ENCODE measurements at regions not wholly inside any gene's neighbourhood (a gene's known extent, or its start where the extent isn't known, plus 50 kb on each side); places are given as distances from the start of the nearest gene placed in this dataset.

- no peaks in the 10 kb centered on the region for H3K36me3 ChIP-seq (ENCODE audit: control insufficient read depth, insufficient read depth, low read length)
- H3K27me3 ChIP-seq (ENCODE audit: control insufficient read depth, insufficient read depth, low read length, poor library complexity, severe bottlenecking): no peaks in the 10 kb centered on the region
- WGBS, 2 experiments: 91 to 92% methylated on average over 3 of the region's 3 CpGs
Measured at GRCh38 chr4:134560728-134561127, 359.1 kb upstream of the PABPC4L start.

GRCh38 chr4:134552063-134552462, 350.5 kb upstream of the PABPC4L start:
- no peaks in the 10 kb centered on the region for H3K27me3 ChIP-seq (ENCODE audit: control insufficient read depth, insufficient read depth, low read length, poor library complexity, severe bottlenecking)
- H3K36me3 ChIP-seq (ENCODE audit: control insufficient read depth, insufficient read depth, low read length): no peaks in the 10 kb centered on the region
- H3K27ac ChIP-seq (ENCODE audit: insufficient read depth, low read depth, low read length, poor library complexity, severe bottlenecking): no peak overlapping the region
- 84 to 94% methylated on average over 1 of the region's 1 CpG for WGBS, 2 experiments
- no peak overlapping the region for H3K4me3 ChIP-seq (ENCODE audit: insufficient read depth, low read depth, low read length)
- no peaks in the 10 kb centered on the region for H3K9me3 ChIP-seq (ENCODE audit: control insufficient read depth, low read length)
- no peaks in the 10 kb centered on the region for H3K4me1 ChIP-seq (ENCODE audit: control insufficient read depth, insufficient read depth, low read length)

More at GRCh38 chr4:134560728-134561127, 359.1 kb upstream of the PABPC4L start:
- H3K4me3 ChIP-seq (ENCODE audit: insufficient read depth, low read depth, low read length): no peak overlapping the region
- no peaks in the 10 kb centered on the region for H3K4me1 ChIP-seq (ENCODE audit: control insufficient read depth, insufficient read depth, low read length)
- H3K9me3 ChIP-seq (ENCODE audit: control insufficient read depth, low read length): no peaks in the 10 kb centered on the region
- no peak overlapping the region for H3K27ac ChIP-seq (ENCODE audit: insufficient read depth, low read depth, low read length, poor library complexity, severe bottlenecking)

- Histone ChIP-seq H3K27ac (ENCODE audit: insufficient read depth, low read depth, low read length, poor library complexity, severe bottlenecking) (no peak overlapping the region), H3K4me1 (ENCODE audit: control insufficient read depth, insufficient read depth, low read length) (no peaks in the 10 kb centered on the region), H3K36me3 (ENCODE audit: control insufficient read depth, insufficient read depth, low read length) (no peaks in the 10 kb centered on the region), H3K4me3 (ENCODE audit: insufficient read depth, low read depth, low read length) (no peak overlapping the region), H3K9me3 (ENCODE audit: control insufficient read depth, low read length) (no peaks in the 10 kb centered on the region), H3K27me3 (ENCODE audit: control insufficient read depth, insufficient read depth, low read length, poor library complexity, severe bottlenecking) (no peaks in the 10 kb centered on the region)
- 74 to 95% methylated on average over 1 to 2 of the region's 2 CpGs for WGBS, 2 experiments
Measured at GRCh38 chr4:134551348-134551747, 349.8 kb upstream of the PABPC4L start.

GRCh38 chr4:134548052-134548628, 346.6 kb upstream of the PABPC4L start:
- Histone ChIP-seq H3K36me3 (ENCODE audit: control insufficient read depth, insufficient read depth, low read length) (no peaks in the 10 kb centered on the region), H3K4me3 (ENCODE audit: insufficient read depth, low read depth, low read length) (no peak overlapping the region)

GRCh38 chr4:134546279-134546678, 344.7 kb upstream of the PABPC4L start:
- Histone ChIP-seq H3K27me3 (ENCODE audit: control insufficient read depth, insufficient read depth, low read length, poor library complexity, severe bottlenecking) (no peaks in the 10 kb centered on the region), H3K36me3 (ENCODE audit: control insufficient read depth, insufficient read depth, low read length) (no peaks in the 10 kb centered on the region), H3K4me1 (ENCODE audit: control insufficient read depth, insufficient read depth, low read length) (no peaks in the 10 kb centered on the region), H3K4me3 (ENCODE audit: insufficient read depth, low read depth, low read length) (no peak overlapping the region), H3K27ac (ENCODE audit: insufficient read depth, low read depth, low read length, poor library complexity, severe bottlenecking) (no peak overlapping the region), H3K9me3 (ENCODE audit: control insufficient read depth, low read length) (no peaks in the 10 kb centered on the region)
- WGBS, 2 experiments: 95 to 97% methylated on average over 13 to 14 of the region's 15 CpGs

More at GRCh38 chr4:134548052-134548628, 346.6 kb upstream of the PABPC4L start:
- H3K4me1 ChIP-seq (ENCODE audit: control insufficient read depth, insufficient read depth, low read length): no peaks in the 10 kb centered on the region
- no peaks in the 10 kb centered on the region for H3K9me3 ChIP-seq (ENCODE audit: control insufficient read depth, low read length)
- no peak overlapping the region for H3K27ac ChIP-seq (ENCODE audit: insufficient read depth, low read depth, low read length, poor library complexity, severe bottlenecking)
- H3K27me3 ChIP-seq (ENCODE audit: control insufficient read depth, insufficient read depth, low read length, poor library complexity, severe bottlenecking): no peaks in the 10 kb centered on the region

- WGBS, 2 experiments: 84 to 97% methylated on average over 1 of the region's 2 CpGs
- no peak overlapping the region for H3K27ac ChIP-seq (ENCODE audit: insufficient read depth, low read depth, low read length, poor library complexity, severe bottlenecking)
- no peak overlapping the region for H3K4me3 ChIP-seq (ENCODE audit: insufficient read depth, low read depth, low read length)
- H3K4me1 ChIP-seq (ENCODE audit: control insufficient read depth, insufficient read depth, low read length): no peaks in the 10 kb centered on the region
- H3K9me3 ChIP-seq (ENCODE audit: control insufficient read depth, low read length): no peaks in the 10 kb centered on the region
- no peaks in the 10 kb centered on the region for H3K36me3 ChIP-seq (ENCODE audit: control insufficient read depth, insufficient read depth, low read length)
- H3K27me3 ChIP-seq (ENCODE audit: control insufficient read depth, insufficient read depth, low read length, poor library complexity, severe bottlenecking): no peaks in the 10 kb centered on the region
Measured at GRCh38 chr4:134544303-134544770, 342.7 kb upstream of the PABPC4L start.

GRCh38 chr4:134540588-134540987, 339.0 kb upstream of the PABPC4L start:
- no peaks in the 10 kb centered on the region for H3K27me3 ChIP-seq (ENCODE audit: control insufficient read depth, insufficient read depth, low read length, poor library complexity, severe bottlenecking)
- no peaks in the 10 kb centered on the region for H3K9me3 ChIP-seq (ENCODE audit: control insufficient read depth, low read length)
- no peaks in the 10 kb centered on the region for H3K4me1 ChIP-seq (ENCODE audit: control insufficient read depth, insufficient read depth, low read length)
- H3K36me3 ChIP-seq (ENCODE audit: control insufficient read depth, insufficient read depth, low read length): no peaks in the 10 kb centered on the region
- H3K4me3 ChIP-seq (ENCODE audit: insufficient read depth, low read depth, low read length): no peak overlapping the region
- H3K27ac ChIP-seq (ENCODE audit: insufficient read depth, low read depth, low read length, poor library complexity, severe bottlenecking): no peak overlapping the region
- whole genome bisulfite sequencing, 2 experiments: 100% methylated on average over 1 to 2 of the region's 2 CpGs

GRCh38 chr4:134539729-134540231, 338.2 kb upstream of the PABPC4L start:
- Histone ChIP-seq H3K4me1 (ENCODE audit: control insufficient read depth, insufficient read depth, low read length) (no peaks in the 10 kb centered on the region), H3K9me3 (ENCODE audit: control insufficient read depth, low read length) (no peaks in the 10 kb centered on the region), H3K27me3 (ENCODE audit: control insufficient read depth, insufficient read depth, low read length, poor library complexity, severe bottlenecking) (no peaks in the 10 kb centered on the region), H3K36me3 (ENCODE audit: control insufficient read depth, insufficient read depth, low read length) (no peaks in the 10 kb centered on the region), H3K27ac (ENCODE audit: insufficient read depth, low read depth, low read length, poor library complexity, severe bottlenecking) (no peak overlapping the region), H3K4me3 (ENCODE audit: insufficient read depth, low read depth, low read length) (no peak overlapping the region)
- 82 to 91% methylated on average over 1 of the region's 1 CpG for WGBS, 2 experiments

- H3K4me3 ChIP-seq (ENCODE audit: insufficient read depth, low read depth, low read length): no peak overlapping the region
- no peaks in the 10 kb centered on the region for H3K27me3 ChIP-seq (ENCODE audit: control insufficient read depth, insufficient read depth, low read length, poor library complexity, severe bottlenecking)
- H3K4me1 ChIP-seq (ENCODE audit: control insufficient read depth, insufficient read depth, low read length): no peaks in the 10 kb centered on the region
- no peaks in the 10 kb centered on the region for H3K9me3 ChIP-seq (ENCODE audit: control insufficient read depth, low read length)
- no peak overlapping the region for H3K27ac ChIP-seq (ENCODE audit: insufficient read depth, low read depth, low read length, poor library complexity, severe bottlenecking)
- no peaks in the 10 kb centered on the region for H3K36me3 ChIP-seq (ENCODE audit: control insufficient read depth, insufficient read depth, low read length)
Measured at GRCh38 chr4:134537701-134538100, 336.1 kb upstream of the PABPC4L start.

- H3K9me3 ChIP-seq (ENCODE audit: control insufficient read depth, low read length): no peaks in the 10 kb centered on the region
- no peaks in the 10 kb centered on the region for H3K4me1 ChIP-seq (ENCODE audit: control insufficient read depth, insufficient read depth, low read length)
- no peaks in the 10 kb centered on the region for H3K36me3 ChIP-seq (ENCODE audit: control insufficient read depth, insufficient read depth, low read length)
- no peak overlapping the region for H3K27ac ChIP-seq (ENCODE audit: insufficient read depth, low read depth, low read length, poor library complexity, severe bottlenecking)
- no peak overlapping the region for H3K4me3 ChIP-seq (ENCODE audit: insufficient read depth, low read depth, low read length)
- no peaks in the 10 kb centered on the region for H3K27me3 ChIP-seq (ENCODE audit: control insufficient read depth, insufficient read depth, low read length, poor library complexity, severe bottlenecking)
- WGBS, 2 experiments: 97 to 99% methylated on average over 2 of the region's 3 CpGs
Measured at GRCh38 chr4:134533068-134533467, 331.5 kb upstream of the PABPC4L start.

All from ectodermal cell (in vitro differentiated cells).